Activated naive CD4-positive, alpha-beta T cell treated with anti-CD3 and anti-CD28 coated beads for 36 hours (primary cell): ENCODE measurements at regions not wholly inside any gene's neighbourhood (a gene's known extent, or its start where the extent isn't known, plus 50 kb on each side); places are given as distances from the start of the nearest gene placed in this dataset.

ENCODE experiments used
- CTCF ChIA-PET: fragments of 350-600 bp; sonication (Branson Sonifier 250); formaldehyde crosslinking; loops from one replicate; lab custom pipeline; 2021; ENCODE audit warnings: antibody characterized with exemption; lab: Charles Lee
- DNase-seq: peaks from one replicate; pipeline ENCODE4 v3.0.0-alpha.2; 2020
- H3K27ac Mint-ChIP-seq: one replicate; pipeline ENCODE4 v1.8.0; 2021; ENCODE audit warnings: mild to moderate bottlenecking, mixed read lengths
- H3K27me3 Mint-ChIP-seq: one replicate; pipeline ENCODE4 v1.8.0; 2021; ENCODE audit warnings: low read depth, mixed read lengths
- H3K36me3 Mint-ChIP-seq: one replicate; pipeline ENCODE4 v1.8.0; 2021; ENCODE audit warnings: low read depth, mixed read lengths
- H3K4me1 Mint-ChIP-seq: one replicate; pipeline ENCODE4 v1.8.0; 2021; ENCODE audit warnings: low read depth, mixed read lengths
- H3K4me3 Mint-ChIP-seq: one replicate; pipeline ENCODE4 v1.8.0; 2021; ENCODE audit warnings: mild to moderate bottlenecking, moderate library complexity, mixed read lengths
- H3K9me3 Mint-ChIP-seq: one replicate; pipeline ENCODE4 v1.8.0; 2021; ENCODE audit warnings: mixed read lengths
- intact Hi-C: fragments of 100-400 bp; cut with micrococcal nuclease; formaldehyde crosslinking; loops from one replicate; pipeline ENCODE4 v1.15.1; 2023

- no peak overlapping the region for H3K27ac Mint-ChIP-seq
- H3K4me1 Mint-ChIP-seq = no peaks in the 10 kb centered on the region
- H3K4me3 Mint-ChIP-seq = no peak overlapping the region
- CTCF ChIA-PET = no interaction called here
- DNase-seq = no peak
- no peaks in the 10 kb centered on the region for H3K36me3 Mint-ChIP-seq
- peaks cover 2% of the 10 kb centered on the region for H3K9me3 Mint-ChIP-seq
- intact Hi-C loops = no loop called here
- H3K27me3 Mint-ChIP-seq = peaks cover 21% of the 10 kb centered on the region
Observed at GRCh38 chr2:71823526-71823925, 324.1 kb downstream of the CYP26B1 start.

- Mint-ChIP-seq H3K36me3 (no peaks in the 10 kb centered on the region), H3K4me1 (no peaks in the 10 kb centered on the region), H3K27ac (no peak overlapping the region), H3K9me3 (peaks cover 2% of the 10 kb centered on the region), H3K27me3 (peaks cover 21% of the 10 kb centered on the region), H3K4me3 (no peak overlapping the region)
- intact Hi-C loops = no loop called here
- CTCF ChIA-PET = no interaction called here
- no peak for DNase-seq
Observed at GRCh38 chr2:71822463-71822862, 325.2 kb downstream of the CYP26B1 start.

- peaks cover 21% of the 10 kb centered on the region for H3K27me3 Mint-ChIP-seq
- no peak overlapping the region for H3K27ac Mint-ChIP-seq
- H3K4me3 Mint-ChIP-seq = no peak overlapping the region
- intact Hi-C loops = no loop called here
- H3K36me3 Mint-ChIP-seq = no peaks in the 10 kb centered on the region
- H3K9me3 Mint-ChIP-seq = peaks cover 2% of the 10 kb centered on the region
- DNase-seq = no peak
- H3K4me1 Mint-ChIP-seq = no peaks in the 10 kb centered on the region
- CTCF ChIA-PET = no interaction called here
Observed at GRCh38 chr2:71821856-71822255, 325.8 kb downstream of the CYP26B1 start.

GRCh38 chr2:71816815-71817214, 330.8 kb downstream of the CYP26B1 start:
- DNase-seq = no peak
- H3K4me1 Mint-ChIP-seq = no peaks in the 10 kb centered on the region
- H3K27me3 Mint-ChIP-seq = peaks cover 10% of the 10 kb centered on the region
- H3K27ac Mint-ChIP-seq = no peak overlapping the region
- H3K36me3 Mint-ChIP-seq = no peaks in the 10 kb centered on the region
- CTCF ChIA-PET = no interaction called here
- no peak overlapping the region for H3K4me3 Mint-ChIP-seq
- intact Hi-C loops = no loop called here
- no peaks in the 10 kb centered on the region for H3K9me3 Mint-ChIP-seq

GRCh38 chr2:71815701-71816474, 331.8 kb downstream of the CYP26B1 start:
- DNase-seq = no peak
- peaks cover 6% of the 10 kb centered on the region for H3K27me3 Mint-ChIP-seq
- CTCF ChIA-PET = no interaction called here
- no peaks in the 10 kb centered on the region for H3K4me1 Mint-ChIP-seq
- H3K27ac Mint-ChIP-seq = no peak overlapping the region
- H3K9me3 Mint-ChIP-seq = no peaks in the 10 kb centered on the region
- H3K36me3 Mint-ChIP-seq = no peaks in the 10 kb centered on the region
- intact Hi-C loops = no loop called here
- no peak overlapping the region for H3K4me3 Mint-ChIP-seq

GRCh38 chr2:71814885-71815284, 332.8 kb downstream of the CYP26B1 start:
- H3K4me1 Mint-ChIP-seq = no peaks in the 10 kb centered on the region
- H3K27me3 Mint-ChIP-seq = peaks cover 4% of the 10 kb centered on the region
- CTCF ChIA-PET = no interaction called here
- no peak for DNase-seq
- intact Hi-C loops = no loop called here
- no peak overlapping the region for H3K27ac Mint-ChIP-seq
- H3K9me3 Mint-ChIP-seq = no peaks in the 10 kb centered on the region
- H3K4me3 Mint-ChIP-seq = no peak overlapping the region
- H3K36me3 Mint-ChIP-seq = no peaks in the 10 kb centered on the region

GRCh38 chr2:71813807-71814470, 333.7 kb downstream of the CYP26B1 start:
- no peaks in the 10 kb centered on the region for H3K4me1 Mint-ChIP-seq
- intact Hi-C loops = no loop called here
- H3K4me3 Mint-ChIP-seq = no peak overlapping the region
- H3K36me3 Mint-ChIP-seq = no peaks in the 10 kb centered on the region
- H3K9me3 Mint-ChIP-seq = no peaks in the 10 kb centered on the region
- peaks cover 4% of the 10 kb centered on the region for H3K27me3 Mint-ChIP-seq
- H3K27ac Mint-ChIP-seq = no peak overlapping the region
- no peak for DNase-seq
- CTCF ChIA-PET = no interaction called here

GRCh38 chr2:71813315-71813714, 334.3 kb downstream of the CYP26B1 start:
- CTCF ChIA-PET = no interaction called here
- peaks cover 4% of the 10 kb centered on the region for H3K27me3 Mint-ChIP-seq
- H3K4me1 Mint-ChIP-seq = no peaks in the 10 kb centered on the region
- no peak overlapping the region for H3K27ac Mint-ChIP-seq
- no peak for DNase-seq
- no peaks in the 10 kb centered on the region for H3K9me3 Mint-ChIP-seq
- no peaks in the 10 kb centered on the region for H3K36me3 Mint-ChIP-seq
- H3K4me3 Mint-ChIP-seq = no peak overlapping the region
- intact Hi-C loops = no loop called here

DNA sequence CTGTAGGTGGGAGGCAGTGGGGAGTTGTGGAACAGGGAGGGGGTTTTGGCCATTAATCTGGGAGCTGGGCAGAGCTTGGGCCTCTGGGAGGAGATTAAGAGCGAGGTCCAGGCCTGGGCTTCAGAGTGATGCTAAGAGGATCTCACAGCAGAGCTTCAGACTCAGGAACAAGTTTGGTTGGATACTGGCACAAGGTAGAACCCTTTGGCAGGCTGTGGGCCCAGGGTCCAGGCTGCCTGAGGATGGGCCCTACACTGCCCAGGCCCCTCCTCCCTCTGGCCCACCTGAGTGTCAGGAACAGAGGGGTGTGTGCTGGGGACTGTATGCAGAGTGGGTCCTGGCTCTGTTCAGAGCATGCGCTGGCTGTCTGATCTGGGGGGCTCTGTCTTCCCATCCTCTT, 334.9 kb downstream of the CYP26B1 start:
- no peak for DNase-seq
- H3K36me3 Mint-ChIP-seq = no peaks in the 10 kb centered on the region
- H3K9me3 Mint-ChIP-seq = no peaks in the 10 kb centered on the region
- CTCF ChIA-PET = no interaction called here
- H3K4me3 Mint-ChIP-seq = no peak overlapping the region
- intact Hi-C loops = no loop called here
- no peaks in the 10 kb centered on the region for H3K4me1 Mint-ChIP-seq
- H3K27ac Mint-ChIP-seq = no peak overlapping the region
- peaks cover 7% of the 10 kb centered on the region for H3K27me3 Mint-ChIP-seq

- H3K27me3 Mint-ChIP-seq = peaks cover 7% of the 10 kb centered on the region
- H3K4me1 Mint-ChIP-seq = no peaks in the 10 kb centered on the region
- CTCF ChIA-PET = interaction anchor here (1.0 kb wide), 1 partner anchor 14 kb away, joined by 4 read pairs; no protein-coding TSS in a partner anchor
- H3K4me3 Mint-ChIP-seq = no peak overlapping the region
- no peaks in the 10 kb centered on the region for H3K36me3 Mint-ChIP-seq
- no peak overlapping the region for H3K27ac Mint-ChIP-seq
- no peaks in the 10 kb centered on the region for H3K9me3 Mint-ChIP-seq
- no peak for DNase-seq
- intact Hi-C loops = no loop called here
Observed at GRCh38 chr2:71811726-71812125, 335.9 kb downstream of the CYP26B1 start.

- CTCF ChIA-PET = interaction anchor here (0.5 to 1.4 kb wide), 3 partner anchors 8 to 14 kb away, joined by 3 to 4 read pairs (median 4); no protein-coding TSS in a partner anchor
- Mint-ChIP-seq H3K27me3 (peaks cover 5% of the 10 kb centered on the region), H3K4me1 (no peaks in the 10 kb centered on the region), H3K36me3 (no peaks in the 10 kb centered on the region), H3K4me3 (no peak overlapping the region), H3K9me3 (no peaks in the 10 kb centered on the region), H3K27ac (no peak overlapping the region)
- DNase-seq = no peak
- intact Hi-C loops = no loop called here
Observed at GRCh38 chr2:71811157-71811556, 336.5 kb downstream of the CYP26B1 start.

DNA sequence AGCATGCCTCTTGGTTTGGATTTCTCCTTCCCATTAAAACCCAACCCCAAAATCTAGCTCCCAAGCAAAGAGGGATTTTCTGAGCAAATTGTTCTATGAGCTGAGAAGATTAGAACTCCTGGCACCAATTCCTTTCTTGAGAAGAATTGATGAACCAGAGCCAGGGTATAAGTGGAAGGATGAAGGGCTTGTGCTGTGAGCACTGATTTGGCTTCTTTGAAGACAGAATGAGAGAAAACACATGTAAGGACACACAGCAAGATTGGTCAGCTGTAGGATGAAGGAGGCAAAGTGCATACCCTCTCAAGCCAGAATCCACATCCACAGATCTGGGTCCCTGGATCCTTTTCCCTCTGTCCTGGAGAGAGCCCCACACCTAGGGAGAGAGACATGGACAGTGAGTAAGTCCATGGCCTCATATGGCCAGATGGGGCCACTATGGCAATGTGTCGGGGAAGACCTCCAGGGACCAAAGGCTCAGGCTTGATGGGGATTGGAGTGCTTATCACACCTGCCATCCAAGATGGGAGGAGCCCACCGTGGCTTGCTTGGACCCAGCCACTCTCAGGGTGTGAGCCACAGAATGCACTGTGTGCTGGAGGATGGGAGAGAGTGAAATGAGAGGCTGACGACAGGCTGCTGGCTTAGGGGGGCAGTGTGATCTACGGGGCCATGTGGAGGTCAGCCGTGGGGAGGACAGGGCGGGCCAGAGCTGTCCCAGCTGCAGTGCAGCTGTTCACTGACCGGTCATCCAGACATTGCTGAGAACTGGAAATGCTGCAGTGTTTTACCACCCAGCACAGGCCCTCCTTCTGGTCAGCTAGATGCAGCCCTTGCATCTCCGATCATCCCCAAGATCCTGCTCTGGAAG, 339.8 kb downstream of the CYP26B1 start:
- Mint-ChIP-seq H3K27ac (no peak overlapping the region), H3K9me3 (no peaks in the 10 kb centered on the region), H3K4me3 (no peak overlapping the region), H3K4me1 (no peaks in the 10 kb centered on the region), H3K27me3 (peaks cover 3% of the 10 kb centered on the region), H3K36me3 (no peaks in the 10 kb centered on the region)
- intact Hi-C loops = no loop called here
- CTCF ChIA-PET = no interaction called here
- no peak for DNase-seq
